Suprapubic skin (tissue), 4 donors: ENCODE measurements at regions not wholly inside any gene's neighbourhood (a gene's known extent, or its start where the extent isn't known, plus 50 kb on each side); places are given as distances from the start of the nearest gene placed in this dataset.

Experiments used
- DNase-seq, 2 donors: peaks; one replicate each; pipeline ENCODE4 v3.0.0-alpha.2; 2019; ENCODE audit warnings: low spot score in 2 of 2
- H3K27ac ChIP-seq: fragments of 200-600 bp; sonication (generic); one replicate; pipeline ENCODE4 v1.5.1; 2019
- H3K27me3 ChIP-seq: fragments of 200-600 bp; sonication (generic); one replicate; pipeline ENCODE4 v1.5.1; 2019
- H3K36me3 ChIP-seq: fragments of 200-600 bp; sonication (generic); one replicate; pipeline ENCODE4 v1.5.1; 2019
- H3K4me1 ChIP-seq: fragments of 200-600 bp; sonication (generic); one replicate; pipeline ENCODE4 v1.5.1; 2019
- H3K4me3 ChIP-seq: fragments of 200-600 bp; sonication (generic); one replicate; pipeline ENCODE4 v1.5.1; 2019; ENCODE audit warnings: mild to moderate bottlenecking
- H3K9me3 ChIP-seq: fragments of 200-600 bp; sonication (generic); one replicate; pipeline ENCODE4 v1.5.1; 2019
- EP300 ChIP-seq: sonication (generic); formaldehyde crosslinking; IDR thresholded peaks from one replicate; pipeline ENCODE4 v1.6.1; 2017; ENCODE audit warnings: antibody characterized with exemption
- POLR2A ChIP-seq, 2 donors: fragments of 450-650 bp; IDR thresholded peaks; one replicate each; pipeline ENCODE4 v1.6.1; 2017; ENCODE audit warnings: antibody characterized with exemption in 2 of 2, mild to moderate bottlenecking in 2 of 2, moderate library complexity in 2 of 2
- POLR2AphosphoS5 ChIP-seq, 3 donors: sonication (generic); formaldehyde crosslinking; IDR thresholded peaks; one replicate each; pipeline ENCODE4 v1.6.1; 2017; ENCODE audit warnings: antibody characterized with exemption in 3 of 3
- WGBS: methylation state at CpG from one replicate; pipeline ENCODE4 v1.1.5; 2018; 5-methylcytosine and 5-hydroxymethylcytosine counted together
- TF ChIP-seq, protein P1 (sequence below), 2 donors: fragments of 200-600 bp in 1 of 2; fragments of 450-650 bp in 1 of 2; sonication (generic) in 1 of 2; IDR thresholded peaks; one replicate each; pipeline ENCODE4 v1.5.1; 2016 to 2019; ENCODE audit warnings: antibody characterized with exemption in 2 of 2, mild to moderate bottlenecking in 1 of 2, moderate library complexity in 1 of 2

DNA sequence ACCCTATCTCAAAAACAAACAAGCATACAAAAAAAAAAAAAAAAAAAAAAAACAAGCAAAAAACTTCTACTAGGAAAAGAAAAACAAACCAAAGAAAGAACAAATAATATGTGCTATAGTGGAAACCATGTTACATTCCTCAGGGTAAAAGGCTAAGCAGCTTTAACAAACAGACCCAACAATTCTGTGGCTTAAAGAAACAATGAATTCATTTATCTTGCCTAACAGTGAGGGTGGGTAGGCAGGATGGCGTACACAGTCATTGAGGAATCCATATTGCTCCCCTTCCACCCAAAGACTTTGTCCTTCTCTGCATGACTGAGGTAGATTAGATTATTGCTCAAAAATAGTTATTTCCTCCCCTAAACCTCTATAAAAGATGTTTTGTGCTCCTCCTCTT, 63.1 kb upstream of the ITGA6 start:
- DNase-seq, result no peak
- WGBS, result 95% methylated on average over 1 of the region's 1 CpG

DNA sequence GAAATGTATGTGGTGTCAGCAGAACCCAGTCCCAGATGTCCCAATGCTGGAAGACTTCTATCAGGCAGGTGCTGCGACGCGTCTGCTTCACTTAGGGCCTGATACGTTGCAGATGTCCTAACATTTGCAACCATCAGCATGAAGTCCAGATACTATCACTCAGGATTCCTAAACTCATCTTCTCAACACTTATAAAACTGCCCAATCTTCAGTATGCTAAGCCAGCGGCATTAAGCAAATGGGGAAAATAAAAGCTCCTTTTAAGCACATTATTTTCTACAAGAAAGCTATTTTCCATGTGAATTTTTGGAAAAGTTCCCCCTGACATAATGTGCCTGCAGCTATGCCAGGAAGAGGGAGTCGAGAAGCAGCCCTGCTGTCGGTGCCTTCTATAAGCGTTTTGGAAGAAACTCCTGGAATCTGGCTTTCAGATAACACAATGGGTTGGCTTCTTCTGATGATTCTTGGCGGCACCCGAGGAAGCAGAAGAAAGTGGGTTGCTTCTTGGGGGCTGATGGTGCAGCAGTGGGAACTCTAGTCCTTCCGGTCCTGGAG, 60.7 kb upstream of the ITGA6 start:
- WGBS, result 57% methylated on average over 11 of the region's 11 CpGs
- Histone ChIP-seq H3K4me1 (no peaks in the 10 kb centered on the region), H3K4me3 (no peak overlapping the region), H3K27ac (no peak overlapping the region), H3K36me3 (no peaks in the 10 kb centered on the region), H3K27me3 (peaks cover 6% of the 10 kb centered on the region), H3K9me3 (peaks cover 15% of the 10 kb centered on the region)
- no peak for DNase-seq
- TF ChIP-seq POLR2A (IDR thresholded peaks at IDR 0.05) (no peak), EP300 (no peak), POLR2AphosphoS5 (IDR thresholded peaks at IDR 0.05) (no peak)

More for the DNA sequence above, 63.1 kb upstream of the ITGA6 start:
- Histone ChIP-seq H3K36me3 (no peaks in the 10 kb centered on the region), H3K9me3 (peaks cover 8% of the 10 kb centered on the region), H3K4me1 (no peaks in the 10 kb centered on the region), H3K27ac (no peak overlapping the region), H3K4me3 (no peak overlapping the region), H3K27me3 (no peaks in the 10 kb centered on the region)
- TF ChIP-seq POLR2AphosphoS5 (IDR thresholded peaks at IDR 0.05), result no peak
- TF ChIP-seq POLR2A (IDR thresholded peaks at IDR 0.05), result no peak
- TF ChIP-seq EP300, result no peak
- TF ChIP-seq, protein P1, sequence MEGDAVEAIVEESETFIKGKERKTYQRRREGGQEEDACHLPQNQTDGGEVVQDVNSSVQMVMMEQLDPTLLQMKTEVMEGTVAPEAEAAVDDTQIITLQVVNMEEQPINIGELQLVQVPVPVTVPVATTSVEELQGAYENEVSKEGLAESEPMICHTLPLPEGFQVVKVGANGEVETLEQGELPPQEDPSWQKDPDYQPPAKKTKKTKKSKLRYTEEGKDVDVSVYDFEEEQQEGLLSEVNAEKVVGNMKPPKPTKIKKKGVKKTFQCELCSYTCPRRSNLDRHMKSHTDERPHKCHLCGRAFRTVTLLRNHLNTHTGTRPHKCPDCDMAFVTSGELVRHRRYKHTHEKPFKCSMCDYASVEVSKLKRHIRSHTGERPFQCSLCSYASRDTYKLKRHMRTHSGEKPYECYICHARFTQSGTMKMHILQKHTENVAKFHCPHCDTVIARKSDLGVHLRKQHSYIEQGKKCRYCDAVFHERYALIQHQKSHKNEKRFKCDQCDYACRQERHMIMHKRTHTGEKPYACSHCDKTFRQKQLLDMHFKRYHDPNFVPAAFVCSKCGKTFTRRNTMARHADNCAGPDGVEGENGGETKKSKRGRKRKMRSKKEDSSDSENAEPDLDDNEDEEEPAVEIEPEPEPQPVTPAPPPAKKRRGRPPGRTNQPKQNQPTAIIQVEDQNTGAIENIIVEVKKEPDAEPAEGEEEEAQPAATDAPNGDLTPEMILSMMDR (IDR thresholded peaks at IDR 0.05), result no peak

DNA sequence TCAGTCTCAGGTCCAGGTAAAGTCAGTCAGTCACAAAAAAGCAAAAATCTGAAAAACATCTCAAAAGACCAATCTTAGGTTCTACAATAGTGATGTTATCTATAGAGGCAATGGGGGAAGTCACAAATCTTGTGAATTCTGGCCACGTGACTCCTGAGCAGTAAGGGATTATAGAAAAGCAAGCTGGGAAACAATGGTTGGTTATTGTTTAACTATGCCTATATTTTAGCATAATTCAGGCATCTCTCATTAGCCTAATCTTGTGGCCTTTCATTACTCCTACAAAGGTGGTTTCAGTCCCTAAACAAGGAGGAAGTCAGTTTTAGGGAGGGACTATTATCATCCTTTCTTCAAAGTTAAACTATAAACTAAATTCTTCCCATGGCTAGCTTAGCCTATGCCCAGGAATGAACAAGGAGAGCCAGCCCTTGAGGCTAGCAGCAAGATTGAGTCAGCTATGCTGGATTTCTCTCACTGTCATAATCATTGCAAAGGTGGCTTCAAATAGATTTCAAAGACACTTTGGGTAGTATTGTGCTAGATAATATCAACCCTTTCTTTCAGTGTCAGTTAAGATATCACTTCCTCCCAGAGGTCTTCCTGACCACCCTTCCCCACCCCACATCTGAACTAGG, 56.4 kb upstream of the ITGA6 start:
- Histone ChIP-seq H3K27me3 (peaks cover 6% of the 10 kb centered on the region), H3K4me1 (no peaks in the 10 kb centered on the region), H3K9me3 (peaks cover 15% of the 10 kb centered on the region), H3K4me3 (no peak overlapping the region), H3K36me3 (no peaks in the 10 kb centered on the region), H3K27ac (no peak overlapping the region)
- WGBS, result 84% methylated on average over 1 of the region's 1 CpG
- DNase-seq, result no peak
- TF ChIP-seq, protein P1 (IDR thresholded peaks at IDR 0.05), result no peak
- TF ChIP-seq POLR2A (IDR thresholded peaks at IDR 0.05), result no peak
- no peak for TF ChIP-seq POLR2AphosphoS5 (IDR thresholded peaks at IDR 0.05)
- TF ChIP-seq EP300, result no peak

DNA sequence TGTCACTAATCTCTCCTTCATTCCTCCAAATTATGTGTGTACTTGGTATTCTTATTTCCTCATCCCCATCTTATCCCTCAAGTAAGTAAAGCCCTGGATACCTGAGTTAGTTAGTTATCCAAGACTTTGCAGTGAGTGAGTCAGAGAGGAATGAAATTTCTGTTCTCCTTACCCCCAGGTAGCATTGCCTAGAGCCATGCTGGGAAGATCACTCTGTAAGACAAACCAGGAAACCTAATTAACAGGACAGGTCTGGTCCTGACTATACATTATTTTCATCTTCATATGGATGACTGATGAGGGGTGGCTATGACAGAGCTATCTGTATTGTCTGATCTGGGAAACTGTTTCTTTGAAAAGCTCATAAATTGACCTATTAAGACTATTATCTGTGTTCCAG, 55.0 kb upstream of the ITGA6 start:
- DNase-seq, result no peak
- TF ChIP-seq POLR2AphosphoS5 (IDR thresholded peaks at IDR 0.05) (no peak), POLR2A (IDR thresholded peaks at IDR 0.05) (no peak), EP300 (no peak)
- TF ChIP-seq, protein P1 (IDR thresholded peaks at IDR 0.05), result no peak
- Histone ChIP-seq H3K27me3 (peaks cover 6% of the 10 kb centered on the region), H3K27ac (no peak overlapping the region), H3K4me3 (no peak overlapping the region), H3K9me3 (peaks cover 15% of the 10 kb centered on the region), H3K4me1 (peaks cover 5% of the 10 kb centered on the region), H3K36me3 (no peaks in the 10 kb centered on the region)

DNA sequence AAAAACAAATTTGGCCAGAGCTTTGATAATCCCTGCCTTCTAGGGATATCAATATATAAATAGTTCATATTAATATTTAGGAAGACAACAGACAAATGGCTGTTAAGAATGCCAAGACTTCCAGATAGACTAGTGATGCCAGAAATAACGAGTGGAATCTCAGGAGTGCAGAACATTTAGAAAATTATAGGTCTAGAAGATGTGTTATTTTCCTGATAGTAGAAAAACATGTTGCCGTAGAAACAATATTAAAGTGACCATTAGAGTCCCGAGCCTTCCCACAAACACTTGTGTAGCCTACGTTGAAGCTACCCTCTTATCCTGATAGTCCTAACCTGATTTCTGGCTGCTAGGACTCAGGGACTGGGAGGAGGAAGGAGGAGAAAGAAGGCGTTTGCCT, 54.3 kb upstream of the ITGA6 start:
- no peak for DNase-seq
- Histone ChIP-seq H3K27me3 (peaks cover 6% of the 10 kb centered on the region), H3K36me3 (no peaks in the 10 kb centered on the region), H3K9me3 (peaks cover 15% of the 10 kb centered on the region), H3K27ac (no peak overlapping the region), H3K4me3 (no peak overlapping the region), H3K4me1 (peaks cover 5% of the 10 kb centered on the region)
- TF ChIP-seq, protein P1 (IDR thresholded peaks at IDR 0.05), result no peak
- TF ChIP-seq POLR2AphosphoS5 (IDR thresholded peaks at IDR 0.05) (no peak), EP300 (no peak), POLR2A (IDR thresholded peaks at IDR 0.05) (no peak)
- WGBS, result 59% methylated on average over 5 of the region's 5 CpGs
